ENCODE measurements at regions not wholly inside any gene's neighbourhood (a gene's known extent, or its start where the extent isn't known, plus 50 kb on each side); places are given as distances from the start of the nearest gene placed in this dataset.

DNA sequence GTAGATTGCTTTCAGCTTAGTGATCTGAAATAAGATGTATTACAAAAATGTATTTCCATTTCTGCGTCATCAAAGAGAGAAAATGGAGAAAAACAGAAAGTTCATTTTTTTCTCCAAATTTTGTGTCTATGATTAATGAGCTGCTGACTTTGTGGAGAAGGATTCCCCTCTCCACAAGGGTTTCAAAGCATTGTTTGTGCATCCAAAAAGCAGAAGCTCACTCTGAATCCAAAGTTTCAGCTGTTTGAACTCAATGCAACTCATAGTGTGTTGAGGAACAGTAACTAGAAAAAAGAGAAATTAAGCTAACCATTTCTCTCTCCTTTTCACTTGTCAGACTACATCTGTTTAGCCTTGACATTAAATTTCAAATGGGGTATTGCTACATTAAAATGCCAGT, 62.9 kb upstream of the SLC7A11 start:
- intact Hi-C loops (cut with micrococcal nuclease) = loop anchor here (2.0 to 5.0 kb wide), 4 partner anchors 62 to 182 kb away; partner anchors contain the start of gene SLC7A11
- peaks cover 25% of the 10 kb centered on the region for H3K36me3 Mint-ChIP-seq (ENCODE audit: low read depth)
- H3K27me3 Mint-ChIP-seq = no peaks in the 10 kb centered on the region

DNA sequence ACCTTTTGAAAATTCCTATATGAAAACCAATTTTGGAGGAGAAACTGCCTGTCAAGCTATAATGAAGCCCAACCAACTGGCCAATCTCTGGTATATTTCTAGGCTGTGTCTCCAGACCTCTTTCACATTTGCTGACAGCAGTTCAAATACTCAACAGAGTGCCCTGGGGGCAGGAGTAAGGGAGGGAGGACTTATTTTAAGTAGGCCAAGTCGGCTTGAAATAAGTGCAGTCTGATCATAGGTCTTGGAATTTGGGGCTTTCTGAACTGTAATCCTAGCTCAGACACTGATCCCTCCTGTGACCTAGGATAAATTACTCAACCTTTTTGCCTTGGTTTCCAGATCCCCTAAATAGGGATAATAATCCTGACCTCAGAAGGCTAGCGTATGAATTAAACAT, 59.4 kb upstream of the SLC7A11 start:
- intact Hi-C loops (cut with micrococcal nuclease) = no loop called here
- Mint-ChIP-seq H3K27ac (no peak overlapping the region), H3K4me1 (ENCODE audit: low read depth) (peaks cover 25% of the 10 kb centered on the region), H3K4me3 (no peak overlapping the region), H3K9me3 (peaks cover 16% of the 10 kb centered on the region), H3K36me3 (ENCODE audit: low read depth) (peaks cover 6% of the 10 kb centered on the region), H3K27me3 (no peaks in the 10 kb centered on the region)

More for the DNA sequence above, 62.9 kb upstream of the SLC7A11 start:
- H3K4me3 Mint-ChIP-seq = no peak overlapping the region
- peak overlapping the region; percentile 87 for H3K27ac Mint-ChIP-seq
- H3K9me3 Mint-ChIP-seq = peaks cover 35% of the 10 kb centered on the region
- peaks cover 24% of the 10 kb centered on the region for H3K4me1 Mint-ChIP-seq (ENCODE audit: low read depth)

DNA sequence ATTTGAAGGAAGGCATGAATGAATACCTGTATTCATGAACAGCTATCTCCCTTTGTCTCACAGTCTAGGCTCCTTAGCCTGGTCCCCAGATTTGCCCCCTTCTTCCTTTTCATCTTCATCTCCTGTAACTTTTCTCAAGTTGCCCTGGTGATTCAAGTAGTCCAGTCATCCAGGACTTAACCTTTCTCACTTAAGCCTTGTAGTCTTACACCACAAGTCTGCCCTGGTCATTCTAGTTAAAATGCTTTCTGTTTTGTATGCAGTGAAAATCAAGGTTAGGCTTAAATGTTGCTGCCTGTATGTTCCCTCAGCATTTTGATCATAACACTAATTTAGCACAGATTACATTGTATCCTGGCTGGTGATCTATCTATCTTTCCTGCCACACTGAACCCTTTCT, 58.5 kb upstream of the SLC7A11 start:
- H3K27ac Mint-ChIP-seq = peak overlapping the region; percentile 77
- H3K27me3 Mint-ChIP-seq = no peaks in the 10 kb centered on the region
- intact Hi-C loops (cut with micrococcal nuclease) = no loop called here
- H3K4me1 Mint-ChIP-seq (ENCODE audit: low read depth) = peaks cover 25% of the 10 kb centered on the region
- H3K4me3 Mint-ChIP-seq = no peak overlapping the region
- peaks cover 16% of the 10 kb centered on the region for H3K9me3 Mint-ChIP-seq
- H3K36me3 Mint-ChIP-seq (ENCODE audit: low read depth) = peaks cover 6% of the 10 kb centered on the region

DNA sequence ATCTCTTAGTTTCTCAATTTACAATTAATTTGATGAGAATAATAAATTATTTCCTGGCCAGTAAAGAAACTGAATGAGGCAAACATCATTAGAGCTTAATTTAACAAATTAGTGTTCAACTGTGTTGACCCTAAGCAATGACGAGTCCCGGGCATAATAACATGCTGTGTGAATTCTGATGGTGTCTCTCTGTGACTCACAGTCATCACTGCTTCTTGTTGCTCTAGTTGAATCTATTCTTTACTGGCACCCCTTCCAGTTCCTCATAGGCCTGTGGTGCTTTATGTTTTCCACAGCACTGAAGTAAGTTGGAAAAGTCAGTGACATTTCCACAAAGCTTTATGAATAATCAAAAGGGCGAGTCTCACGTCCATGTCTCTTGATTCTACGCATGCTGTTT, 57.7 kb upstream of the SLC7A11 start:
- Mint-ChIP-seq H3K4me1 (ENCODE audit: low read depth) (peaks cover 25% of the 10 kb centered on the region), H3K27ac (peak overlapping the region; percentile 77), H3K36me3 (ENCODE audit: low read depth) (peaks cover 6% of the 10 kb centered on the region), H3K9me3 (peaks cover 16% of the 10 kb centered on the region), H3K27me3 (no peaks in the 10 kb centered on the region), H3K4me3 (no peak overlapping the region)
- intact Hi-C loops (cut with micrococcal nuclease) = loop anchor here (1.0 kb wide), 1 partner anchor 17 kb away; no protein-coding TSS in a partner anchor

DNA sequence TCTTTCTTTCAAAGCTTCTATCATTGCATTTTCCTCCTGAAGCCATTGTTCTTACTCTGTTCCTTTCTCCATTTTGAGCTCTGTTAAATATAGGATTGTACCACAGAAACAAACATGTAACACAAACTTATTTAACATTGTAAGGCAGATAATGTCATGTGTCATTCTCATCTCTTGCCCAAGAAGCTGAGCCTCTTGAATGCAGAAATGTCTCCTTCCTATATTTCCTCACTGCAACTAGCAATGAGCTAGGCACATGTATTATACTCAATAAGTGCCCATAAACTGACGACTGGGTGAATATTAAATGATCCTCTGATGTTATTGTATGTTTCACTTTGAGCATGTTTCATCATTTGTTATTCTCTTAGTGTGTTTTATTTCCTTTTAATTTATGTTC, 56.7 kb upstream of the SLC7A11 start:
- no peaks in the 10 kb centered on the region for H3K27me3 Mint-ChIP-seq
- H3K9me3 Mint-ChIP-seq = peaks cover 16% of the 10 kb centered on the region
- H3K27ac Mint-ChIP-seq = peak overlapping the region; percentile 77
- H3K4me3 Mint-ChIP-seq = no peak overlapping the region
- intact Hi-C loops (cut with micrococcal nuclease) = loop anchor here (1.0 kb wide), 1 partner anchor 16 kb away; no protein-coding TSS in a partner anchor
- H3K4me1 Mint-ChIP-seq (ENCODE audit: low read depth) = peaks cover 25% of the 10 kb centered on the region
- peaks cover 6% of the 10 kb centered on the region for H3K36me3 Mint-ChIP-seq (ENCODE audit: low read depth)

DNA sequence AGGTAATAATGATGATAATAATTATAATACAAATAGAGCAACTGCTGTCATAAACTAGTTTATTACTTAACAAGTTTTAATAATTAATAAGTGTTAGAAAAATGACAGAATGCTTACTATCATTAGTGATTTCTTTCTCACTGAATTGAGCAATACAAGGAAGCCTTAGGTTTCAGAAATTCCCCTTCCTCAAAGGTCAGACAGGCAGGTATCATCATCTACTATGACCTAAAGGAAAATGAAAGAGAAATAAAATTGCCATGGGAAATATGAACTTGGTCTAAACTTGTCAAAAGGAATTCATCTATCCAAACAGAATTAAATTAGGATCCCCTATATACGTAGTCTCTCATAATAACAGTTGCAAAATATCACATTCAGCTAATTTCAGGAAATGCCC, 56.3 kb upstream of the SLC7A11 start:
- no peaks in the 10 kb centered on the region for H3K27me3 Mint-ChIP-seq
- H3K36me3 Mint-ChIP-seq (ENCODE audit: low read depth) = peaks cover 6% of the 10 kb centered on the region
- H3K4me3 Mint-ChIP-seq = no peak overlapping the region
- intact Hi-C loops (cut with micrococcal nuclease) = no loop called here
- H3K4me1 Mint-ChIP-seq (ENCODE audit: low read depth) = peaks cover 25% of the 10 kb centered on the region
- peaks cover 12% of the 10 kb centered on the region for H3K9me3 Mint-ChIP-seq
- peak overlapping the region; percentile 77 for H3K27ac Mint-ChIP-seq

DNA sequence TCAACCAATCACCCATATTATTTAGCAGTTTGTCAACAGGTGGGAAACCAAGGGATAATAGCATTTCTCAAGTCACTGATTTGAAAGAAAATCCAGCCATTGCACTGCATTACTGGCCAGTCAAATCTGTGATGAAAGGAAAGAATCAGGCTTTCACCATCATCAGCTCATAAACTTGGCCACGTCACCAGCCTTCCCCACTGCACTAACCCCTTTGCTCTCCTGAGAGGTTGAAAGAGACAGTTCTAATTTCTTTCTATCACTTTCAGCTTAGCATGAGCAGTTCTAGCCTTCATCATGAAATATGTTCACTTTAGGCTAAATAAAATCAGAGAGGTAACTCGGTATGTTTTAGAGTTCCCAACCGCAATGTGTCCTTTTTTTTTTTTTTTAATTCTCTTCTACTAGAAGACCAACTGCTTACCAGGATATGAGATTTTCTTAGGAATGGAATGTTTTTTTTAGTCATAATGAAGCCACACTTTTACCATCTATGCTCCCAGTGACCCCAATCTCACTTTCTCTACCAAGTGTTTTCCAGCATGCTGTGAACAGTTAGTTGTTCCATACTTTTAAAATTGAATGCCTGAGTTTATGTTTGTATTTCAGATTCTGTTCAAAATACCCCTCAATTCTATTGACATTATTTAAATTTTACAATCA, 55.7 kb upstream of the SLC7A11 start:
- Mint-ChIP-seq H3K9me3 (peaks cover 9% of the 10 kb centered on the region), H3K27ac (no peak overlapping the region), H3K36me3 (ENCODE audit: low read depth) (peaks cover 6% of the 10 kb centered on the region), H3K27me3 (no peaks in the 10 kb centered on the region), H3K4me1 (ENCODE audit: low read depth) (peaks cover 25% of the 10 kb centered on the region), H3K4me3 (no peak overlapping the region)
- intact Hi-C loops (cut with micrococcal nuclease) = no loop called here

DNA sequence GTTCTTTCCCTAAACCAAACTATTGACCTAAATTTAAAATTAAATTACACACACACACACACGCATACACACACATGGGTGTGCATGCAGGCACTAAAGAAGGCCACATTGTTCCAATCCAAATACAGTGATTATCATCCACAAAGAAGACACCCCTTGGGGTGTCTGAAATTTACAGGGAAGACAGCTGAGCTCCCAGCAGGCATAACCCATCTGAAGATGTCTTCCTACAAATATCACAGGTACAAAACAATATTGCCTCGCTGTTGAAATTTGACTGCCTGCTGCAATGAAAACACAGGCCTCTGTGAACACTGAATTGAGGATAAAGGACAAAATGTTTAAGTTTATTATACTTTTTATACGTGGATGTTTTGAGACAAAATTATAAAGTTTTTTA, 50.2 kb upstream of the SLC7A11 start:
- no peaks in the 10 kb centered on the region for H3K27me3 Mint-ChIP-seq
- H3K4me1 Mint-ChIP-seq (ENCODE audit: low read depth) = no peaks in the 10 kb centered on the region
- no peak overlapping the region for H3K4me3 Mint-ChIP-seq
- intact Hi-C loops (cut with micrococcal nuclease) = no loop called here
- no peaks in the 10 kb centered on the region for H3K36me3 Mint-ChIP-seq (ENCODE audit: low read depth)
- no peaks in the 10 kb centered on the region for H3K9me3 Mint-ChIP-seq
- H3K27ac Mint-ChIP-seq = no peak overlapping the region

Measured in dendritic cell treated with granulocyte-macrophage colony-stimulating factor and Interleukin-4, amounts not matched to agents 40 ng/mL and 50 ng/mL, for 4 days (primary cell).